ENCODE measurements at regions not wholly inside any gene's neighbourhood (a gene's known extent, or its start where the extent isn't known, plus 50 kb on each side); places are given as distances from the start of the nearest gene placed in this dataset.

DNA sequence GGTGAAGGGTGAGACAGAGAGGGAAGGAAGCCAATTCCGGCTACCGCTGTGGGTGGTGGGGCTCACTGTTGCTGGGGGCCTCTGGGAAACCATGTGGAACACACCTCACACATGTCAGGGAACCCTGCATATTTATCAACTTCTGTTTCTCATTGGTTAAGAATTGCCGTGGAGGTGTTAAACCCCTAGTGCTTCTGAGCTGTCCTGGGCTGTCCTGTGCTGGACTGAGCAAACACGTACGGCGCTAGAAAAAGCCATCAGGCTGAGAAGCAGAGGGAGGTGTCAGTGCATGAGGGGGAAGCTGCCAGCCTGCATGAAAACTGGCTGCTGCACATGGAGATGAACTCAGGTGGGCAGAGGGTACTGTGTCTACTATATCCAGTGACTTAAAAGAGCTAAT lies 103.9 kb upstream of the JAG1 start:
- TF ChIP-seq, protein P1, sequence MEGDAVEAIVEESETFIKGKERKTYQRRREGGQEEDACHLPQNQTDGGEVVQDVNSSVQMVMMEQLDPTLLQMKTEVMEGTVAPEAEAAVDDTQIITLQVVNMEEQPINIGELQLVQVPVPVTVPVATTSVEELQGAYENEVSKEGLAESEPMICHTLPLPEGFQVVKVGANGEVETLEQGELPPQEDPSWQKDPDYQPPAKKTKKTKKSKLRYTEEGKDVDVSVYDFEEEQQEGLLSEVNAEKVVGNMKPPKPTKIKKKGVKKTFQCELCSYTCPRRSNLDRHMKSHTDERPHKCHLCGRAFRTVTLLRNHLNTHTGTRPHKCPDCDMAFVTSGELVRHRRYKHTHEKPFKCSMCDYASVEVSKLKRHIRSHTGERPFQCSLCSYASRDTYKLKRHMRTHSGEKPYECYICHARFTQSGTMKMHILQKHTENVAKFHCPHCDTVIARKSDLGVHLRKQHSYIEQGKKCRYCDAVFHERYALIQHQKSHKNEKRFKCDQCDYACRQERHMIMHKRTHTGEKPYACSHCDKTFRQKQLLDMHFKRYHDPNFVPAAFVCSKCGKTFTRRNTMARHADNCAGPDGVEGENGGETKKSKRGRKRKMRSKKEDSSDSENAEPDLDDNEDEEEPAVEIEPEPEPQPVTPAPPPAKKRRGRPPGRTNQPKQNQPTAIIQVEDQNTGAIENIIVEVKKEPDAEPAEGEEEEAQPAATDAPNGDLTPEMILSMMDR (CRISPR knock-in tag; IDR thresholded peaks at IDR 0.05): no peak
- no peak for TF ChIP-seq HDAC6 (IDR thresholded peaks at IDR 0.05; ENCODE audit: low read depth, low read length)
